Activated naive CD8-positive, alpha-beta T cell (primary cell): ENCODE measurements at regions not wholly inside any gene's neighbourhood (a gene's known extent, or its start where the extent isn't known, plus 50 kb on each side); places are given as distances from the start of the nearest gene placed in this dataset.
"Not testable (repeated sequence)": the region's sequence is repeated elsewhere in the genome, so short reads cannot be mapped to it uniquely, and the experiment has no call there.

Experiments
- H3K27ac Mint-ChIP-seq: one replicate; pipeline ENCODE4 v1.8.0; 2021; ENCODE audit warnings: mixed read lengths
- H3K27me3 Mint-ChIP-seq: one replicate; pipeline ENCODE4 v1.8.0; 2021; ENCODE audit warnings: mixed read lengths
- H3K36me3 Mint-ChIP-seq: one replicate; pipeline ENCODE4 v1.8.0; 2021; ENCODE audit warnings: mixed read lengths
- H3K4me1 Mint-ChIP-seq: one replicate; pipeline ENCODE4 v1.8.0; 2021; ENCODE audit warnings: low read depth, mixed read lengths
- H3K4me3 Mint-ChIP-seq: one replicate; pipeline ENCODE4 v1.8.0; 2021; ENCODE audit warnings: mild to moderate bottlenecking, mixed read lengths
- H3K9me3 Mint-ChIP-seq: one replicate; pipeline ENCODE4 v1.8.0; 2021; ENCODE audit warnings: low read depth, mixed read lengths

- Mint-ChIP-seq H3K27me3 (peaks cover 12% of the 10 kb centered on the region), H3K4me3 (no peak overlapping the region), H3K36me3 (no peaks in the 10 kb centered on the region), H3K4me1 (no peaks in the 10 kb centered on the region), H3K9me3 (no peaks in the 10 kb centered on the region), H3K27ac (no peak overlapping the region)
These were observed 107.6 kb upstream of the MCHR2 start for GRCh38 chr6:100101644-100102043.

- Mint-ChIP-seq H3K4me1 (no peaks in the 10 kb centered on the region), H3K36me3 (no peaks in the 10 kb centered on the region), H3K9me3 (no peaks in the 10 kb centered on the region), H3K4me3 (no peak overlapping the region), H3K27me3 (peaks cover 11% of the 10 kb centered on the region), H3K27ac (no peak overlapping the region)
These were observed 106.8 kb upstream of the MCHR2 start for GRCh38 chr6:100100776-100101175.

GRCh38 chr6:100099189-100100074, 105.4 kb upstream of the MCHR2 start:
- no peaks in the 10 kb centered on the region for H3K4me1 Mint-ChIP-seq
- no peaks in the 10 kb centered on the region for H3K9me3 Mint-ChIP-seq
- H3K36me3 Mint-ChIP-seq = no peaks in the 10 kb centered on the region
- H3K27me3 Mint-ChIP-seq = peaks cover 3% of the 10 kb centered on the region
- no peak overlapping the region for H3K27ac Mint-ChIP-seq
- H3K4me3 Mint-ChIP-seq = no peak overlapping the region

GRCh38 chr6:100096936-100097335, 102.9 kb upstream of the MCHR2 start:
- Mint-ChIP-seq H3K27ac (no peak overlapping the region), H3K4me1 (no peaks in the 10 kb centered on the region), H3K27me3 (no peaks in the 10 kb centered on the region), H3K4me3 (no peak overlapping the region), H3K9me3 (no peaks in the 10 kb centered on the region), H3K36me3 (no peaks in the 10 kb centered on the region)

GRCh38 chr6:100096341-100096740, 102.3 kb upstream of the MCHR2 start:
- Mint-ChIP-seq H3K27ac (no peak overlapping the region), H3K36me3 (no peaks in the 10 kb centered on the region)

GRCh38 chr6:100093405-100093804, 99.4 kb upstream of the MCHR2 start:
- Mint-ChIP-seq H3K4me3 (no peak overlapping the region), H3K36me3 (no peaks in the 10 kb centered on the region), H3K27me3 (no peaks in the 10 kb centered on the region), H3K4me1 (no peaks in the 10 kb centered on the region), H3K27ac (no peak overlapping the region), H3K9me3 (no peaks in the 10 kb centered on the region)

More at GRCh38 chr6:100096341-100096740, 102.3 kb upstream of the MCHR2 start:
- Mint-ChIP-seq H3K4me1 (no peaks in the 10 kb centered on the region), H3K9me3 (no peaks in the 10 kb centered on the region), H3K27me3 (no peaks in the 10 kb centered on the region), H3K4me3 (no peak overlapping the region)

GRCh38 chr6:100088009-100088408, 94.0 kb upstream of the MCHR2 start:
- Mint-ChIP-seq H3K27ac (no peak overlapping the region), H3K9me3 (no peaks in the 10 kb centered on the region), H3K4me3 (no peak overlapping the region), H3K36me3 (no peaks in the 10 kb centered on the region), H3K4me1 (no peaks in the 10 kb centered on the region), H3K27me3 (peaks cover 2% of the 10 kb centered on the region)

GRCh38 chr6:100084991-100085364, 91.0 kb upstream of the MCHR2 start:
- peaks cover 2% of the 10 kb centered on the region for H3K27me3 Mint-ChIP-seq
- no peaks in the 10 kb centered on the region for H3K4me1 Mint-ChIP-seq
- no peak overlapping the region for H3K4me3 Mint-ChIP-seq
- no peaks in the 10 kb centered on the region for H3K36me3 Mint-ChIP-seq
- H3K27ac Mint-ChIP-seq = no peak overlapping the region
- H3K9me3 Mint-ChIP-seq = no peaks in the 10 kb centered on the region

GRCh38 chr6:100084316-100084990, 90.4 kb upstream of the MCHR2 start:
- no peak overlapping the region for H3K4me3 Mint-ChIP-seq
- no peaks in the 10 kb centered on the region for H3K9me3 Mint-ChIP-seq
- H3K27me3 Mint-ChIP-seq = peaks cover 2% of the 10 kb centered on the region
- H3K4me1 Mint-ChIP-seq = no peaks in the 10 kb centered on the region
- no peak overlapping the region for H3K27ac Mint-ChIP-seq
- H3K36me3 Mint-ChIP-seq = no peaks in the 10 kb centered on the region

- no peaks in the 10 kb centered on the region for H3K36me3 Mint-ChIP-seq
- no peak overlapping the region for H3K4me3 Mint-ChIP-seq
- H3K4me1 Mint-ChIP-seq = no peaks in the 10 kb centered on the region
- no peaks in the 10 kb centered on the region for H3K9me3 Mint-ChIP-seq
- H3K27me3 Mint-ChIP-seq = peaks cover 7% of the 10 kb centered on the region
- no peak overlapping the region for H3K27ac Mint-ChIP-seq
These were observed 84.5 kb upstream of the MCHR2 start for GRCh38 chr6:100078509-100078908.

GRCh38 chr6:100065348-100065747, 71.3 kb upstream of the MCHR2 start:
- Mint-ChIP-seq H3K27ac (no peak overlapping the region), H3K27me3 (peaks cover 4% of the 10 kb centered on the region), H3K9me3 (peaks cover 9% of the 10 kb centered on the region), H3K36me3 (peaks cover 4% of the 10 kb centered on the region), H3K4me3 (no peak overlapping the region), H3K4me1 (no peaks in the 10 kb centered on the region)

GRCh38 chr6:100062621-100063020, 68.6 kb upstream of the MCHR2 start:
- Mint-ChIP-seq H3K27me3 (peaks cover 9% of the 10 kb centered on the region), H3K27ac (no peak overlapping the region), H3K4me3 (no peak overlapping the region), H3K36me3 (no peaks in the 10 kb centered on the region), H3K4me1 (no peaks in the 10 kb centered on the region), H3K9me3 (peaks cover 3% of the 10 kb centered on the region)

- Mint-ChIP-seq H3K36me3 (no peaks in the 10 kb centered on the region), H3K27ac (no peak overlapping the region), H3K9me3 (no peaks in the 10 kb centered on the region), H3K4me1 (no peaks in the 10 kb centered on the region), H3K4me3 (no peak overlapping the region), H3K27me3 (peaks cover 9% of the 10 kb centered on the region)
These were observed 63.9 kb upstream of the MCHR2 start for GRCh38 chr6:100057941-100058340.

- H3K27ac Mint-ChIP-seq = no peak overlapping the region
- H3K4me1 Mint-ChIP-seq = no peaks in the 10 kb centered on the region
- H3K36me3 Mint-ChIP-seq = no peaks in the 10 kb centered on the region
- no peak overlapping the region for H3K4me3 Mint-ChIP-seq
- H3K27me3 Mint-ChIP-seq = no peaks in the 10 kb centered on the region
- H3K9me3 Mint-ChIP-seq = no peaks in the 10 kb centered on the region
These were observed 56.5 kb upstream of the MCHR2 start for GRCh38 chr6:100050550-100050949.

- H3K4me1 Mint-ChIP-seq, H3K9me3 Mint-ChIP-seq, H3K27me3 Mint-ChIP-seq, H3K36me3 Mint-ChIP-seq, H3K27ac Mint-ChIP-seq, H3K4me3 Mint-ChIP-seq: not testable (repeated sequence)
These were observed 49.9 kb upstream of the MCHR2 start for GRCh38 chr6:100043961-100044360.
